Liver (tissue), 3 donors: ENCODE measurements at regions not wholly inside any gene's neighbourhood (a gene's known extent, or its start where the extent isn't known, plus 50 kb on each side); places are given as distances from the start of the nearest gene placed in this dataset.

Experiments used
- ATF3 ChIP-seq: IDR thresholded peaks from 2 replicates; pipeline ENCODE4 v1.6.1; 2016; ENCODE audit warnings: antibody characterized with exemption
- EGR1 ChIP-seq, 2 donors: IDR thresholded peaks; 2 replicates each; pipeline ENCODE4 v1.6.1; 2016 to 2018; ENCODE audit warnings: antibody characterized with exemption in 2 of 2, low read depth in 2 of 2
- FOXA1 ChIP-seq: IDR thresholded peaks from 2 replicates; pipeline ENCODE4 v1.6.1; 2016; ENCODE audit warnings: antibody characterized with exemption
- GABPA ChIP-seq, 2 donors: IDR thresholded peaks in 1 of 2; conservative IDR thresholded peaks in 1 of 2; 2 replicates each; pipeline ENCODE4 v1.6.1; 2016; ENCODE audit warnings: antibody characterized with exemption in 2 of 2, mild to moderate bottlenecking in 1 of 2, moderate library complexity in 1 of 2
- MAX ChIP-seq: IDR thresholded peaks from 2 replicates; pipeline ENCODE4 v1.6.1; 2016; ENCODE audit warnings: antibody characterized with exemption
- NR2F2 ChIP-seq: IDR thresholded peaks from 2 replicates; pipeline ENCODE4 v1.6.1; 2016; ENCODE audit warnings: antibody characterized with exemption
- RAD21 ChIP-seq, 2 donors: IDR thresholded peaks; 2 replicates each; pipeline ENCODE4 v1.6.1; 2016; ENCODE audit warnings: antibody characterized with exemption in 2 of 2, mild to moderate bottlenecking in 2 of 2
- REST ChIP-seq: IDR thresholded peaks from 2 replicates; pipeline ENCODE4 v1.6.1; 2016; ENCODE audit warnings: antibody characterized with exemption, mild to moderate bottlenecking
- SP1 ChIP-seq: IDR thresholded peaks from 2 replicates; pipeline ENCODE4 v1.6.1; 2018; ENCODE audit warnings: antibody characterized with exemption, mild to moderate bottlenecking
- YY1 ChIP-seq: IDR thresholded peaks from 2 replicates; pipeline ENCODE4 v1.6.1; 2016; ENCODE audit warnings: antibody characterized with exemption, mild to moderate bottlenecking
- ZBTB33 ChIP-seq: IDR thresholded peaks from 2 replicates; pipeline ENCODE4 v1.6.1; 2016; ENCODE audit warnings: antibody characterized with exemption
- TF ChIP-seq, protein P1 (sequence below): fragments of 150-350 bp; IDR thresholded peaks from 2 replicates; pipeline ENCODE4 v1.5.1; 2017; ENCODE audit warnings: improper control_type of control experiment, low read depth, low read length; ENCODE audit not compliant: missing input control
- donor health status: healthy.
- donor health status: healthy.

DNA sequence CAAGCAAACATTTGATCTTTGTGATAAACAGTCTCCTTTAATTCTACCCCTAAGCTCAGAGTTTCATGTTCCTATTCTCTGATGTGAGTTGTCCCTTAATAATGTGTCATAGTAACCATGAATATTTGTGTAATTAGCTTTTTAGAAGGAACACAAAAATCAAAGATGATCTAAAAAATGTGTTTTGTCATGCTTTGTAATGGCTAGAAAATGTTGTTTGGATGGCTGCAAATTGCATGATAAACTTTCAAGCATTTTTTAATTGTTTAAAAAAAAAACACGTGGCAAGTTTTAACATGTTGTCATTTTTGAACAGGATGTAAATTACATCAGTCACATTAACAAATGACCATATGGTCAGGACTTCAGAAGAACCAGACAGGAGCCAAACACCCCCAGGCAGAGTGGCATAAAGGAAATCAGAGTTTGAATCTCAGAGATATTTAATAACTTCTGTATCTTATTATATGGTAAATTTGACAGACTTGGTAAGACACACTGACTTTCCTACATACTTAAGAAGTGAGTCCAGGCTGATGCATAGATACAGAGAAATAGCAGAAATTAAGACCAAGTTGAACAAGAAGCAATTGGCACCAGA, 223.9 kb upstream of the VEGFC start:
- TF ChIP-seq MAX: no peak
- TF ChIP-seq, protein P1, sequence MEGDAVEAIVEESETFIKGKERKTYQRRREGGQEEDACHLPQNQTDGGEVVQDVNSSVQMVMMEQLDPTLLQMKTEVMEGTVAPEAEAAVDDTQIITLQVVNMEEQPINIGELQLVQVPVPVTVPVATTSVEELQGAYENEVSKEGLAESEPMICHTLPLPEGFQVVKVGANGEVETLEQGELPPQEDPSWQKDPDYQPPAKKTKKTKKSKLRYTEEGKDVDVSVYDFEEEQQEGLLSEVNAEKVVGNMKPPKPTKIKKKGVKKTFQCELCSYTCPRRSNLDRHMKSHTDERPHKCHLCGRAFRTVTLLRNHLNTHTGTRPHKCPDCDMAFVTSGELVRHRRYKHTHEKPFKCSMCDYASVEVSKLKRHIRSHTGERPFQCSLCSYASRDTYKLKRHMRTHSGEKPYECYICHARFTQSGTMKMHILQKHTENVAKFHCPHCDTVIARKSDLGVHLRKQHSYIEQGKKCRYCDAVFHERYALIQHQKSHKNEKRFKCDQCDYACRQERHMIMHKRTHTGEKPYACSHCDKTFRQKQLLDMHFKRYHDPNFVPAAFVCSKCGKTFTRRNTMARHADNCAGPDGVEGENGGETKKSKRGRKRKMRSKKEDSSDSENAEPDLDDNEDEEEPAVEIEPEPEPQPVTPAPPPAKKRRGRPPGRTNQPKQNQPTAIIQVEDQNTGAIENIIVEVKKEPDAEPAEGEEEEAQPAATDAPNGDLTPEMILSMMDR: no peak
- TF ChIP-seq YY1: no peak
- no peak for TF ChIP-seq ZBTB33
- no peak for TF ChIP-seq GABPA (IDR thresholded peaks at IDR 0.05 in 1 of 2, conservative IDR thresholded peaks at IDR 0.05 in 1 of 2)
- no peak for TF ChIP-seq FOXA1
- no peak for TF ChIP-seq RAD21 (IDR thresholded peaks at IDR 0.05)
- no peak for TF ChIP-seq ATF3
- no peak for TF ChIP-seq NR2F2
- TF ChIP-seq REST: no peak
- no peak for TF ChIP-seq EGR1 (IDR thresholded peaks at IDR 0.05; ENCODE audit: low read depth in 2 of 2)
- no peak for TF ChIP-seq SP1
